ENCODE measurements at regions not wholly inside any gene's neighbourhood (a gene's known extent, or its start where the extent isn't known, plus 50 kb on each side); places are given as distances from the start of the nearest gene placed in this dataset.
"Not testable (repeated sequence)": the region's sequence is repeated elsewhere in the genome, so short reads cannot be mapped to it uniquely, and the experiment has no call there.

GRCh38 chr5:161027763-161028162 lies 175.8 kb upstream of the ATP10B start:
- no peak for DNase-seq

DNA sequence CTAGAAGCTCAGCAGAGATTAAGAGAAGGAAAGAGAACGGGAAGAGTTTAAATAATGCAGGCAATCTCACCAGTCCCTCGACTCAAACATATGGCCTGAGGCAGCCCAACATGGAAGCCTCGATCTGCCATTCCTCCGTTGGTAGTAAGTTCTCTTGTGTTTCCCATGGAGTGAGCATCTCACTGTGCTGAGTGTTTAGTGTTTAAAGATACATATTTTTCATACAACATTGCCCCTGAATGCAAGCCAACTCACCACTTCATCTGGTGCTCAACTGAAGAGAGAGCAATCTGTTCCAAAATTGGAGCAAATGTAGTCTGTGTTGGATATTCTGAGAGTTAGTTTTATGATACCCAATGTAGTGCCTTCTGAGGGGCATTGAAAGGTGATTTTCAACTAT lies 171.5 kb upstream of the ATP10B start:
- DNase-seq = no peak

GRCh38 chr5:161022151-161022550 lies 170.1 kb upstream of the ATP10B start:
- no peak for DNase-seq

DNA sequence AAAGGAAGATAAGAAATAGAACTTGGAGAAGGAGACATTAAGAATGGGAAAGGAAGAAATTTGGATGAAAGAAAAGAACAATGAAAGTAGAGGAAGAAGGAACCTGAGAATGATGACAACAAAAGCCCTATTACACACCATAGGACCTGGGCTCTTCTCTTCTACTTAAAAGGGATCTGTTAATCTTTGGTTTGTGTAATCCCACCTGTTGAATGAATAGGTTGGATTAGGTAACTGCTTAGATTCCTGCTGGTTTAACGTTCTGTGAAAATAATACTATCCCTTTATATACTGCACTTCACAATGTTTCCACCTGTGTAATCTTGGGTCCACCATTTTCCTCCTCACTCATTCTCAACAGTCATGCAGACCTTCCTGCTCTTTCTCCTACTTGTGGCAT lies 157.8 kb upstream of the ATP10B start:
- no peak for DNase-seq

- DNase-seq = no peak
These were observed 157.2 kb upstream of the ATP10B start for GRCh38 chr5:161009194-161009593.

DNA sequence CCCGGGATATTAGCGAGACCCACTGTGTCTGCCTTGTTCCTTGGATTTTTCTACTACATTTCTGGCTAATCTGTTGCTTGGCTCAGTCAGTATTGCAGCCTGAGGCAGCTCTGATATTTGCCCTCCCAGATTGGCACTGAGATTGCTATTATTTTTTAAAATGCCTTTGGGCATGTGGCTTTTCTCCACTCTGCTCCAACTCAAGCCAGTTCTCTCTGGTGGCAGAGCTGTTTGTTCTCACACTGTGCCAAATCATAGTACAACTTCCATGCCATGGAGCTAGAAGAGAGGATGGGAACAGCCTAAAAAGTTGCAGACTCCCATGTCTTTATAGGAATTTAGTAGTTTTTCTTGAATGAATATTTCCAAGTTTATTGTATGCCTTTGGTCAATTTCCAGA lies 155.9 kb upstream of the ATP10B start:
- DNase-seq = no peak

- DNase-seq = no peak
These were observed 150.6 kb upstream of the ATP10B start for GRCh38 chr5:161002571-161003074.

DNA sequence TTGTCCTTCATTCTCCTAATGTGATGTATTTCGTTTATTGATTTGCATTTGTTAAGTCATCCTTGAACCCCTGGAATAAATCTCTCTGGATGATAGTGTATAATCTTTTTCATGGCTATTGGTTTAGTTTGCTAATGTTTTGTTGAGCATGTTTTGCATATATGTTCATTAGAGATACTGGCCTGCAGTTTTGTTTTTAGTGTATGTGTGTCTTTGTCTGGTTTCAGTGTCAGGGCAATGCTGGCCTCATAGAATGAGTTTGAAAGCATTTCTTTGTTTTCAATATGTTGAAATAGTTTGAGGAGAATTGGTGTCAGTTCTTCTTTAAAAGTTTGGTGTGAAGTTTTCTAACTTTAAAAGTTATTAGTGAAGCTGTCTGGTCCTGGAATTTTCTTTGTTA lies 149.6 kb upstream of the ATP10B start:
- no peak for DNase-seq

DNA sequence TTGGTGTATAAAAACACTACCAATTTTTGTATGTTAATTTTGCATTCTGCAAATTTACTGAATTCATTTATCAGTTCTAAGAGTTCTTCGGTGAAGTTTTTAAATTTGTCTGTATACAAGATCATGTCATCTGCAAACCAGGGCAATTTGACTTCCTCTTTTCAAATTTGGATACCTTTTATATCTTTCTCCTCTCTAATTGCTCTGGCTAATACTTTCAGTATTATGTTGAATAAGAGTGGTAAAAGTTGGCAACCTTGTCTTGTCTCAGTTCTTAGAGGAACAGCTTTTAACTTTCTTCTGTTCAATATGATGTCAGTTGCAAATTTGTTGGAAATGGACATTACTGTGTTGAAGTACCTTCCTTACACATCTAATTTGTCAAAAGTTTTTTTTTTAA lies 149.1 kb upstream of the ATP10B start:
- not testable (repeated sequence) for DNase-seq

- DNase-seq = no peak
These were observed 139.2 kb upstream of the ATP10B start for GRCh38 chr5:160991205-160991604.

DNA sequence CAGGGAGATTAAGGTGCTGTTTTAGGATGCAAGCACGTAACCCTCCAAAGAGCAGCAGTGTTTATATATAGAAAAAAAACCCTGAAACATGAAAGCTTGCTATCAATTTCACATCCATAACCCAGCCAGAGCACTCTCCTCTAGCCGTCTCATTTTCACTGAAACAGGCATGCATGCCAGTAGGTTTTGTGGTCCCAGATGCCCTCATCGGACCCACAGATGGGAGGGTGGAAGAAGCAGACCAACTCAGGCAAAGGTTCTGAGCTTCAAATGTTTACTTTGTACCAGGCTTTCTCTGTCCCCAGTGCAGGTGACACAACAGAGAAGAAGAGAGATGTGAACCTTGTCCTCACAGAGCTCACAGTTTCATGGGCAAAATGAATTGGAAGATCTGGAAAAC lies 127.4 kb upstream of the ATP10B start:
- no peak for DNase-seq

- peak; percentile 2 for DNase-seq
These were observed 126.9 kb upstream of the ATP10B start for GRCh38 chr5:160978944-160979343.

GRCh38 chr5:160976181-160976580 lies 124.2 kb upstream of the ATP10B start:
- no peak for DNase-seq

DNA sequence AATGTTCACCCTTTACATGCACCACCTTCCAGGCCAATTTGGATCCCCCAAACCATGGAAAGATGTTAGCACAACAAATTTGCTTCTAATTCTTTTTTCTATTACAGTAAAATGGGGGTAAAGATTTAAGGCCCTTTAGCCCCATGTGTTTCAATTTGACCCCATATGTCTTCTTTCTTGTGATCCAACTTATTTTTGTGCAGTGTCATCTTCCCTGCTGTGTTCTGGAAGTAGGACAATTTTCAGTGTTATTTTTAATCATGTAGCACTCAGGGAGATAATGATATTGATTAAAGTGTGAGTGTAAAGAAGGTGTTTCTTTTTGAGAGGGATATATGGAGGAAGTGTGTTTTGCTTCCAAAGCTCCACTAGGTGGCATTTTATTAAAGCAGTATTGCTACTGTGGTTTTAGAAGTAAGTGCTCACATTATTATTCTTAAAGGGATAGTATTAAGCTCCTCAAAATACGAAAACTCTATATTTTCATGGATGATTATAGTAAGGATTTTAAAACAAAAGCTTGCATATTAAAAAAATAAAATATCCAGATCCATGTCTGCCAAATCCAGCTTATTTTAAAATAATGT lies 118.7 kb upstream of the ATP10B start:
- peak; percentile 3 for DNase-seq

- no peak for DNase-seq
These were observed 117.6 kb upstream of the ATP10B start for GRCh38 chr5:160969645-160970044.

GRCh38 chr5:160968480-160968879 lies 116.5 kb upstream of the ATP10B start:
- no peak for DNase-seq

- no peak for DNase-seq
These were observed 114.9 kb upstream of the ATP10B start for GRCh38 chr5:160966921-160967320.

GRCh38 chr5:160961761-160962160 lies 109.8 kb upstream of the ATP10B start:
- DNase-seq = no peak

- DNase-seq = no peak
These were observed 109.0 kb upstream of the ATP10B start for GRCh38 chr5:160961038-160961437.

DNA sequence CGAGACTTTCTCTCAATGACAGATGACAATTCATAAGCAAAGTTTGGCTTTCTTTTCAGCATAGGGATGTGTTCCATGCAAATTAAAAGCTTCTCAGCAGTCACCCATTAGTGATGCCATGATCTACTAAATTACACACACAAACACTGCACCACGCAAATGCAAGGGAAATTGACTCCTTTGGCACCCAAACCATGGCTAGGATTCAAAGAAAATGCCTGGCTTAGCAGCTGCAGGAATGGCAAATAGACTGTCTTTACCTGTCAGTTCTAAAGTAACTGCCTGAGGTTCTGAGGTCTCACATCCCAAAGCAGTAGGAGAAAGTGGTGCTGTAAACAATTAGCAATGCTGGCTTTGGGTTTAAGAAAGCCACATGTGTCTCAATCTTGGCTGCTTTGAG lies 108.6 kb upstream of the ATP10B start:
- no peak for DNase-seq

- DNase-seq = no peak
These were observed 107.8 kb upstream of the ATP10B start for GRCh38 chr5:160959804-160960203.

DNA sequence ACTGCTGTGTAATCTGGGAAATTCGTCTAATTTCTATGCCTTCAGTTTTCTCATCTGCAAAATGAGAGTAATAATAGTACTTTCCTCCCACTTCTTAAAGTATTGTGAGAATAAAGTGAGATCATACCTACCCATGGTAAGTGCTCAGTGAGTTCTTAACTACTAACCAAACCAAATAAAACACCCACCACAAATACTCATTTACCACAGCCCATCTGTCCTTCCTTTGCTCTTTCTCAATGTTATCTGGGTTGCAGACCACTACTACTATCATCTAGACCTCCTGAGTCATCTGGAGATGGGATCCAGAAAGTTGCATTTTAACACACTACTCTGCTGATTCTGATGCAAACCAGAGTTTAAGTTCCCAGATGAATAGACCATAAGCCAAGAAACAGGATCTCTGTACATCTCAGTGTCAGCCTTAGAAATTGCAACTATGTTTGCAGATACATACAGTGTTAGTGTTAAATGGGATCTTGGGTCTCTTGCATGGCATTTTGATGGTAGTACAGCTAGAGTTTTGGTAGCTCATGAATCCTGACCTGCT lies 105.4 kb upstream of the ATP10B start:
- DNase-seq = no peak

GRCh38 chr5:160956051-160956450 lies 104.0 kb upstream of the ATP10B start:
- no peak for DNase-seq

GRCh38 chr5:160950311-160950710 lies 98.3 kb upstream of the ATP10B start:
- no peak for DNase-seq

GRCh38 chr5:160940725-160941124 lies 88.7 kb upstream of the ATP10B start:
- DNase-seq = no peak

All from inflammatory macrophage treated with lipopolysaccharide for 4 hours (primary cell).